ENCODE measurements at regions not wholly inside any gene's neighbourhood (a gene's known extent, or its start where the extent isn't known, plus 50 kb on each side); places are given as distances from the start of the nearest gene placed in this dataset.
"Not testable (repeated sequence)": the region's sequence is repeated elsewhere in the genome, so short reads cannot be mapped to it uniquely, and the experiment has no call there.

DNA sequence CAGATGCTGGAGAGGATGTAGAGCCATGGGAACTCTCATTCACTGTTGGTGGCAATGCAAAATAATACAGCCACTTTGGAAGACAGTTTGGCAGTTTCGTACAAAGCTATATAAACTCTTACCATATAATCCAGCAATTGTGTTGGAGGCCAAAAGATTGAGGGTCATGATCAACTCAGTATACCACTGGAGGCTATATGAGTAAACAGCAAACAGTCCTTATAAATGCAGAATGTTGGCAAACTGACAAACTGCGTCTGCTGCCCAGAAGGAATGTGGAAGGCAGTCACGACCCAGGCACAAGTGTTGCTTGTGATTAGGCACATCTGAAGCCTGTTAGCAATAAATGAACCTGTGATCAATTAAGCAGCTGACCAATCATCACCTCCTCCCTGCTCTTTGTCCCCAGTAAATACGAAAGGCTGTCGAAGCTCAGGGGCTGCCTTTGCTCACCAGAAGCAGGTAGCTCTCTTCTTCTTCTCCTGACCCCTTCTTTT lies 98.1 kb upstream of the SPOPL start:
- no peak for DNase-seq

DNA sequence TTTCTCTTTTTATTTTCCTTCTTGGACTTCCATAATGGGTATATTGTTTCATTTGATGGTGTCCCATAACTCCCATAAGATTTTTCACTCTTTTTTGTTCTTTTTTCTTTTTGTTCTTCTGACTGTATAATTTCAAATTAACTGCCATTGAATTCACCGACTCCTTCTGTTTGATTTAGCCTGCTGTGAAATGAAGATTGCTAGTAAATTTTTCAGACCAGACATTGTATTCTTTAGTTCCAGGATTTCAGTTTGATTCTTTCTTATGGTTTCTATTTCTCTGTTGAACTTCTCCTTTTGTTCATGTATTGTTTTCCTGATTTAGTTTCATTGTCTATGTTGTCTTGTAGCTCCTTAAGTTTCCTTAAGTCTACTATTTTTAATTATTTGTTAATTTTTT lies 87.6 kb upstream of the SPOPL start:
- DNase-seq: no peak

DNA sequence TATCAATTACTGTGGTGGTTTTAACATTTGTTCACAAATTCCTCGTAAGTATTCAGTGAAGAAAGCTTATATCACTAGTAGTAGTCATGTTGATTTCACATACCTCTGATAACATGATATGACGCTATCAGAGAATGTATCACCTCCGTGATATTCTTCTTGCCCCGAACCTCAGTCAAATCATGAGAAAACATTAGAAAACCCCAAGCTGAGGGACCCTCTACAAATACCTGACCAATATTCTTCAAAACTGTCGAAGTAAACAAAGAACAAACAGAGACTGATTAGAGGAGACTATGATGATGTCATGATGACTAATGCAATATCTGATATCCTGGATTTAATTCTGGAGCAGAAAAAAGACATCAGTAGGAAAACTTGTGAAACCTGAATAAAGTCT lies 85.6 kb upstream of the SPOPL start:
- no peak for DNase-seq

DNA sequence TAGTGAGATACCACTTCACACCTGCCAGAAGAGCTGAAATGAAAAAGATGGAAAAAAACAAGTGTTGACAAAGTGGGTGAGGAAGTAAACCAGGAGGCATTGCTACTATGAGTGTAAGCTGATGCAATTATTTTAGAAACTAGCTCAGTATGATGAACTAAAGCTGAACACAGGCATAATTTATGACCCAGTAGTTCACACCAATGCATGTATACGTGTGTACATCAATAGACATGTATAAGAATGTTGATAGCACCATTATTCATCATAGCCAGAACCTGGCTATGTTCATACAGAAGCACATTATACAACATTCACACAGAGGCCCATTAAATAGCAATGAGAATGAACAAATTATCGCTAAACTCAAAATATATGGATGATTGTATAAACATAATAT lies 83.1 kb upstream of the SPOPL start:
- no peak for DNase-seq

DNA sequence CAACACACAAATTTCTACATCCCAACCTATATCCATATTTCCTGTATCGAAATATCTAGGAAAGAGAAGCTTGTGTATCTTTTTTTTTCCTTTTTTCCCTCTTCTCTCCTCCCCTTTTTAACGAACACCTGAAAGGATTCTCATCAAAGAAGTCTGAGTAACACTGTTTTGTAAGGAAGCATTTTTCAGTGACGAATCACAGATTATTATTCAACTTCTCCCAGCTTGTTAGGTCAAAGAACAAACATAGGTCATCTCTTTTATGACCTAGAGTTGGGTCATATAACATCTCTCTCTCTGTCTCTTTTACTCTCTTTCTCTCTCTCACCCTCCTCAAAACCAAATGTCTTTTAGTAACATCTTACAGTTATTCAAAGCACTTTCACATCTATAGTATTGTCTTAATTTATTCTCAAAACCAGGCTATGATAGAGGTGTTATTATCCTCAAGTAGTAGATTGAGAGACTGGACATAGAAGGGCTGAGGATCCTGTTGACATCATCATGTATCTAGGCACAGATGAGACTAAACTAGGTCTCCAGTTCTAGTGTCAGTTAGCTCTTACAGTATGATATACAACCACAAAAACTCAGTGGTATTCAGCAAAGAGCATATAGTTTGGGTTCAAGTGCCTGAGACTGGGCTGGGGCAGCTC lies 80.1 kb upstream of the SPOPL start:
- no peak for DNase-seq

DNA sequence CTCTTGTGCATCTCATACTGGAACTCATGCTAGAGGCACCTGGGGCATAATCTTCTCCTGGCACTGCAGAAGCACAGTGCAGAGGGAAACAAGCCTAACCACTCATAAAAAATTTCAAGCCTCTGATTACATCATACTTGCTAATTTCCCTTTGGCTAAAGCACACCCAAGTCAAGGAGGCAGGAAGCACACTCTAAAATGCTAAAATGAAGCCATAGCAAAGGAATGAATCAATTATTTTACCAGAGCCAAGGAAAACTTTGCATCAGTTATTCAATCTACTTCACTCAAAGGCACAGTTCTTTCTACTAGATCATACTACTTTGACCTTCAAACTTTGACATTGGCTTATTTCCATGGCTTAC lies 79.6 kb upstream of the SPOPL start:
- no peak for DNase-seq

DNA sequence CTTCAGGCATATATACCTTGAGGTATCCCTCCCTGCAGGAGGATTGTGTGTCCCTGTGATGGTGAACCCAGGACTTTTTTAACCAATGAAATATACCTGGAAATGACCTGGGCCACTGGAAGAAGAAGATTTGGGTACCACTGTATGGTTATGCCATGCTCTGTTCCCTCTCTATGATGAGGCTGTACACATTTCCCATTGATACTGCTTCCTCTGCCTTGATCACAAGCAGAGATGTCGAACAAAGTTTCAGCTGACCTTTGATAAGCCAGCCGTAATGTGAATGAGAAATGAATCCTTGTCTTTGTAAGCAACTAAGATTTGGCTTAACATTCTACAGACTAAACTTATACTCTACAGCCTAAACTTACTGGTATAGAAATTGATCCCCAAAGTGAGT lies 78.4 kb upstream of the SPOPL start:
- no peak for DNase-seq

DNA sequence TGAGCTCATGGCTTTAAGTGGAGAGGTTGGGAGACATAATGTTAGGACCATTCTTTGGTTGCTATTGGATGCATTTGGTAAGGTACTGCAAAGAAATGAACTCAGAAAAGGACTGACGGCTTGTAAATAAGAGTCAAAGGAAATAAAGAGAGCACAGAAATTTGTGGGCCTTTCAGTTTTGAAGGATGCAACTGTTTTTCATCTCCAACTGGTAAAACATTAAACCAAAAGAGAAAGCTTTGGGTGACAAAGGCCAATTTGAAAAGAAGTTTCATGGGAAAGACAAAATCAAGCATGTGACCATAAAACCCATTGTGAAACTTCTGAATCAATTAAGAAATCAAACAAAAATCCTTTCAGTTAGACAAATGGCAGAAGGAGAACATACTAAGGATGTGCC lies 77.8 kb upstream of the SPOPL start:
- no peak for DNase-seq

DNA sequence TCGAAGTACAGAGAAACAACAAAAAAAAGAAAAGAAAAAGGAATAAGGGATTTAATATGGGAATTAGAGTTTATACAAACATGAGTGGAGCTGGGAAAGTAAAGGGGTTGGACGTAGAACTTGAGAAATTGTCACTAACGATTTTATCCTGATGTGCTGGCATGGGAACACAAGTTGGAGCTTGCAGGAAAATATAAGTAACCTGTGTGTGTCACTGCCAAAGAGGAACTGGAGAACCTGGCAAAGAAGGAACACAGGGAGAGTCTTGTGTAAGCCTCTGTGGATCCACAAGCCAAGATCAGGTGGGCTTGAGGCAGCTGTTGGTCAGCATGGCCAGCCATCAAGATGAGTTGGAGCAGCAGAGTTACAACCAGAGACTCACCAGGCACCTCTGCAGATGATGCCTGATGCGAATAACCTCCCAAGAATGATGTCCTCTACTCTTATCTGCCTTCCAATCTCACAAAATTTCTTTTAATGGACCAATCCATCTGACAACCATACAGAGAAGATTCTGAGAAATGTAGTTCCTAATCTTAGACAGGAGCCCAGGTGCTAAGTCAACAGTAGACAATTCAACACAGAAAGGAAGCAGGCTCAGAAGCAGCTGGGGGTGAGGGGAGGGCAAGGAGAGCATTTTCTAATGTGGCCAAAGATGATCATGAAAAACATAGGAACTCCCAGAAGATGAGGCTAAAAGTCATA lies 77.0 kb upstream of the SPOPL start:
- DNase-seq: no peak

DNA sequence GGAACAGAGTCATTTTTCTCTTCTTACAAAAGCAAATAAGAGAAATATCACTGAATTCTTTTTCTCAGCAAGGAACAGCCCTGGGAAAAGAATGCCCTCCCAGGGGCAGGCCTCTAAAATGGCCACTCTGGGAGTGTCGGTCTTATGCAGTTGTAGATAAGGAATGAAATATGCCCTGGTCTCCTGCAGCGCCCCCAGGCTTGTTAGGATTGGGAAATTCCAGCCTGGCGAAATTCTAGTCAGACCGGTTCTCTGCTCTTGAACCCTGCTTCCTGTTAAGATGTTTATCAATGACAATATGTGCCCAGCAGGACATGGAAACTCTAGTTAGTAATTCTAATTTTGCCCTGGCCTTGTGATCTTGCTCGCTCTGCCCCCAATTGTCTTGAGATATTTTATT lies 75.5 kb upstream of the SPOPL start:
- not testable (repeated sequence) for DNase-seq

DNA sequence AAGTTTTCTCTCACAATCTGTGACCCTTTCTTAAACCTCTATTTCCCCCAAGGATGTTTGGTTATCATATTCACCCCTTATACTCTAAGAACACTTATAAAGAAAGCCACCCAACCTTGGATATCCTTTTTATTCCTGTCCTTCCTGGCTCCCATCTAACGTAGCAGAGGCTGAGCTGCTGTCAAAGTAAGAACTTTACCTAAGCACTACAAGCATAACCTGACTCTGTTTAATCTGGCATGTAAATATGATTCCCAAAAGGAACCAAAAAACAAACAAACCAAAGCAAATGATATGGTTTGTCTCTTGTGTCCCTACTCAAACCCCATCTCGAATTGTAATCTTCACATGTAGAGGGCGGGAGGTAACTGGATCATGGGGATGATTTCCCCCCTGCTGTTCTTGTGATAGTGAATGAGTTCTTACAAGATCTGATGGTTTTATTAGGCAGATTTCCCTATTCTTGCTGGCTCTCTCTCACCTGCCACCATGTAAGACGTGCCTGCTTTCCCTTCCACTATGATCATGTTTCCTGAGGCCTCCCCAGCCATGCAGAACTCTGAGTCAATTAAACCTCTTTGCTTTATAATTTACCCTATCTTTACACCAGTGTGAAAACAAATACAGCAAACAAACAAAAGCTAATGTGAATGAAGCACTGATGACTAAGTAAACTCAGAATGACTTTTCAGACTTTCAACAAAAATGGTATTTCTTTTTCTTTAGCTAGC lies 72.7 kb upstream of the SPOPL start:
- DNase-seq: no peak

DNA sequence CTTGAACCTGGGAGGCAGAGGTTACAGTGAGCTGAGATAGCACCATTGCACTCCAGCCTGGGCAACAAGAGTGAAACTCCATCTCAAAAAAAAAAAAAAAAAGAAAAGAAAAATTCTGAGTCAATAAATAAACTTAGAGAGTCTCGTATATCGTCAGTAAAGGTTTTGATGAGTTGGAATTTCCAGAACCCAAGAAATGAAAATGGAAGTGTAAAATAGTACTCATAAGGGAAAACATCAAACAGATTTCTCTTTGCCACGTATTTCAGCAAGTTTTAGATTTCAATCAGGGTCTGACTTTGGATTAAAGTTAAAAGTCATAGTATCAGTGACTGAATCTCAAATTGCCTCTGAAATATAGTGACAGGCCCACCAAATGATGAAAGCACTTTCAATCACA lies 71.4 kb upstream of the SPOPL start:
- DNase-seq: no peak

DNA sequence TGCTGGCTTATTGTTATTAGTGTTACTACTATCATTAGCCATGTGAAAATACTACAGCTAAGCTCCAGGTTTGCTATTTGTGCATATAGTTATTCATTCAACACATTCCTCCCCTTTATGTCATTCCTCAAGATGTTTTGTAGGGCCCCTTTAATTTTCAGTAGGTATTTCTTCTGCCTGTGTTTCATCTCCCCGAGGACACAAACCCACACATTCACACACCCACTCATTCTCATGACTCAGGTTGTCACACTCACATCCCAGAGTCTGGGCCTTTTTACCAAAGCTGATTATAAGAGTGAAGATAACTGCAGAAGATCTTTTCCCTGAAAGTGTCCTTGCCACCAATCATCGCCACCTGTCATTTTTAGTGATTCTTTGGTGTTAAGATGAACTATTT lies 68.6 kb upstream of the SPOPL start:
- no peak for DNase-seq

DNA sequence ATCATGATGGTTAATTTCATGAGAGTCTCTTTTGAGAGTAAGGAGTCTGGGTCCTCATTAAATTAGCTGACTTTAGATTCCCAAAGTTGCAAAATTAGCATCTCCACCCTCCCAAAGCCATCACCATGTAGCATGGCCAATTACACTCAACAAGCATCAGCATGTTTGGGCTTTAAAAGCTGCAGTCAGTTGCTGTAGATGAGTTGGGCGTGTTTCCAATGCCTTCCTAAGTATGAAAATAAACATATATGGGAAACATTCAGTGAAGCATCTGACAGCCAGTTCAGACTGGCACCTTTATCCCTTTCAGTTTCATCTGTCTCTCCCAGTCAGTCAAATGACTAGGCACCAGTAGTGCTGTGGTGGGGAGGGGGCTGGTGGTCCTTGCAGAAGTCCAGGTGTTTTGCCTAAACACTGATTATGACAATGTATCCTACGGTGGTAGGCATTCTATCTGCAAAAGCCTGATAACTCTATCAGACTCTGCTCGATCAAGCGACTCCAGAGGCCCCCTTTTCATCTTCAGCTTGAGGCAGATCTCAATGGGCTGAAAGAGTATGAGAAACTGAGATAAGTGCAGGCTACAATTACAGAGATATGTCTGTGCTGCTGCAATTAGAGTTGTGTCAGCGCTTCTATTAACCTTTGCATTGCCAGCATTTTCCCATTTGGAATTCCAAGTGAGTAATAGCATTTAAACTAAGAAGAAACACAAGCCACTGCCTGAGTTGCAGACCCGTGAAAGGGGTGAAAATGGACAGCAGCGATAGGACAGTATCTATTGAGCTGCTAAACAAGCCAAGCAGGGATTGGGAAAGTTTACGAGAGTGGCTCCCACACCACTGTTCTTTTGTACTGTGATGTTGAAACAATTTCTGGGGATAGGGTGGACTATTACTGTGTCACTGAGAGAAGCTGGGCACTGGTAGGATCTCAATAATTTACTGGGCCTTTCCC lies 67.3 kb upstream of the SPOPL start:
- DNase-seq: peak; percentile 21

DNA sequence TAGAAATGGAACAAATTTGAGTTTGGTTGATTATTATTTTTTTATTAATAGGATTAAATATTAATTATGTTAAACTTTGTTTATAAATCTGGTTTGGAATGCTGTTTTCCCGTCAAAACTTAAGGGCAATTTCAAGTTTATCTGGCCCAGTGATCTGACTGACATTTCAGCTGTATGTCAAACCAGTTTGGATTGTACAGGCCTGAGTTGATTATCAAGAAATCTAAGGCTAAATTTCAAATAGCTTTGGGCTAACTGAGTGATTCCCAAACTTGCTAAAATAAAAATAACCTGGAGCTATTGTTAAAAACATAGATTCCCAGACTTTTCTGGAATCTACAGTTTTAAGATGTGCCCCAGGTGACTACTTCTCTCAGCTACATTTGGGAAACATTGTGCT lies 65.9 kb upstream of the SPOPL start:
- DNase-seq: no peak

DNA sequence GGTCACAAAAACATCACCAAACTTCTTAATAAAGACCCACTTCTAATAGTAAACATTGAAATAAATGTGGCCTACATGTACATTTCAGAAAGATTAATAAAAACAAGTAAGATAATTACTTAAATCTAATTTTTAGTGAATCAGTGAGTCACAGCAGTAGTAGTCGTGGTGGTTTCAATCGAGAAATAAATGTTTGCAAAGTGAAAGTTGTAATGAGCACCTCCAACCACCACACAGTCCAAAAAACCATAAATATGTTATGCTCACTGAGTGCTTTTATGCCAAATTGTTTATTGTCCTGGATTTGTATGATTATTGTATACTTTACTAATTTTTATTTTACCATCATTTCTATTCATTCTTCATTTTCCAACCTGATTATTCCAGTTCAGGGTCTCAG lies 61.8 kb upstream of the SPOPL start:
- DNase-seq: no peak

DNA sequence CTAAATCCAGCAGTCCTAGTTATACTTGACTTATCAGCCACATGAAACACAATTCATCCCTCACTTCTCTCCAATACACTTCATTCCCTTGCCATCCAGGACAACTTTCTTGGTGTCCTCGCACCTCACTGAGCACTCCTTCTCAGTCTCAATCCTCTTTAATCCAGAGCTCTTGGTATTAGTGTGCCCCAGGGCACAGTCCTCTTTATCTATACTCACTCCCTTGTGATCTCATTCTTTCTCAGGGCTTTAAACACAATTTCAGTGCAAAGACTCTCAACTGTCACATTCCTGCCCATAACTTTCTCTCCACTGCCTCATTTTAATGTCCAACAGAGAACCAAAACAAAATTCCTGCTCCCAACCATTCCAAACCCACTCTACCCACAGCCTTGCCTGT lies 60.8 kb upstream of the SPOPL start:
- no peak for DNase-seq

DNA sequence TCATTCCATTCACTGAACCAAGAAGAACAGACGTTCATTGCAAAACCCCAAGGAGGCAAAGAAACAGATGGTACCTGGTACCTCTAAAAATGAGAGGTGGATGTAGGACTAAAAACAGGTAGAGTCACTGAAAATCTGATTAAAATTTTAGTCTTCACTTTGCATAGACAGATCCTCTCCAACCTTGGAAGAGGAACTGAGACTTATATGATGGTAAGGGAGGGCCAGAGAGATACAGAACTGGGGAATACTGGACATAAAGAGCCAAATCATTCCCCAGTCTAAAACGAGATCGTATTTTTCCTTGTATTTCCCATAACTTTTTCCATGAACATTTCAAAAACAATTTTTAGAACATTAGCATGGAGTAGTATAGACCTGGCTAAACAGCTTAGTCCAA lies 59.7 kb upstream of the SPOPL start:
- no peak for DNase-seq

DNA sequence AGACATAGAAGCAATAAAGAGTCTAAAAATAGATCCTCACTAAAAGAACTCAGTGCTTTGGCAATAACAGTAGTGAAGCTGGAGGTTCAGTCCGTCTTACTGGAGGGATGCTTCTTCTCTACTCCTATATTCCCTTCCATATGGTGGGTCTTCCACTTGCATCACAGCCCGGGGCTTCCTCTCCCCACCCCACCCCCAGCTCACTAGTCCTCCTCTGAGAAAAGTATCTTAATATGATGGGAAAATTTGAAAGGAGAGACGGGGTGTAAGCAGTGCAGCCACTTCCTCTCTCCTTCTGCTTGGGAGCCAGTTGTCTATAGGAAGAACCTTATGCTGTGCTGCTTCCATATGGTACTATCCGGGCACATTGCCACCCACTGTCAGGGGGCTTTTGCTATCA lies 57.2 kb upstream of the SPOPL start:
- peak; percentile 53 for DNase-seq

DNA sequence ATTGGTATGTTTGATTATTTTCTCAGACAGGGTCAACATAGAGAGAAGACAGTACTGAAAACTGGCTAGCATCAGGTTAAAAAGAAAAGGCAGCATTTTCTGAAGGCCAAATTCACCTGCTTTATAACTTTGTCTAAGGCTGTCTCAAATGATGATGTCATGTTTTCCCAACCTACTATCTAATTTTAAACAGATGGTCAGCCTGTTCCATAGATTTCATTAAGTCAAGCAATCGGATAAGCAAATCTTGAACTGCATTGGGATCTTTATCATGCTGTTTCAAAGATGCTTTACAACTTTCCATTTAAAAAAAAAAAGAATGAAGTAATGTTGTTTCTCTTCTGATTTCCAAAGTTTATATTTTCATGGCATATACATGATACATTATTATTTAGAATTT lies 56.3 kb upstream of the SPOPL start:
- no peak for DNase-seq

DNA sequence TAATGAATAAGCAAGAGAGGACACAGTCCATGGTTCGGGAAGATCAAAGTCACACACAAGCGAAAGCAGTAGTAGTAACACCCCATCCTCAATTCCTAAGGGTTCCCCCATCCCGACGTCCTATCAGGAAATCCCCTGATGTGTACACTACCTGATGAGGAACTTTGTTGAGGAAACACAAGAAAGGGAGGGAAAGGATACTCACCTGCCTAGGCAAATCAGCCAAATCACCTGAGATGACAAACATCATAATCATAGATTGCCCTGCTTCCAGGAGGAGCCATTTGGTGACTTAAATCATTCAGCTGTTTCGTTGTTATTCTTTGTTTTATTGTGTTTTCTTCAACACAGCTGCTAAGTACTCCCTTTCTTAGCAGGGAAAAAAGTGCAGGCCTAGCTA lies 55.5 kb upstream of the SPOPL start:
- no peak for DNase-seq

DNA sequence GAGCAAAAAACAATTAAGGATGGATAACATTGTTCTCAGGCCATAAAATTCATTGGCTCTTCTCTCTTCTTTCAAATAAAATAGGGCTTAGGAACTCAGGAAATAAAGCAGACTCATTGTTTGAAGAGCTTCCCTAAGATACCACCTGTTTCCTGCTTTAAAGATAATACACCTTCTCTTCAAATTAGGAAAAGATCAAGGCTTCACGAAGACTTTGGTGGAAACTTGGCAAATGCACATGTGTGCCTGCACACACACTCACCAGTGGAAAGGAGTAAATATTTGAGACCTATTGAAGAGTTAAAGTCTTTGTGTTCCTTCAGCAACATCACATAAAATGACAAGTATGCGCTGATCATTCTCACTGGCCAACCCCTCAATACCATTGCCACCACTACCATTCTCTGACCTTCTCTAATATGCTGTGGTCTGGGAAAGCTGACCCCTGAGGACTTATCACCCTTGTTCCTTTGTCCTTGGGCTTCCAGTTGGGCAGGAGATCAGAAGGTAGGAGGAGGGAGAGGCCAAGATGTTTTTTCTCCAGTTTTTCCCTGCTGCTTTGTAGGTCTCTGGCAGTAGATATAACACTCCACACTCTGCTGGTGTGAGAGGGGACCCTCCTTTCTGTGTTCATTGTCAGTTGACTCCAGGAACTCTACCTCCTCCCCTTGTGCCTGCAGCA lies 53.5 kb upstream of the SPOPL start:
- no peak for DNase-seq

Measured in NCI-H2171 (cell line).